Liver (tissue), 8 donors: ENCODE measurements at regions not wholly inside any gene's neighbourhood (a gene's known extent, or its start where the extent isn't known, plus 50 kb on each side); places are given as distances from the start of the nearest gene placed in this dataset.

ENCODE experiments used
- DNase-seq: peaks from one replicate; pipeline ENCODE4 v3.0.0-alpha.2; 2017; ENCODE audit warnings: low spot score
- H3K27ac ChIP-seq, 2 donors: one replicate each; pipeline ENCODE4 v1.7.0; 2013; ENCODE audit warnings: inconsistent platforms in 2 of 2, low read length in 2 of 2, control low read depth in 1 of 2, low read depth in 1 of 2, mild to moderate bottlenecking in 1 of 2
- H3K27me3 ChIP-seq, 4 donors: one replicate each; pipeline versions ENCODE4 v1.6.1 to v1.7.0; 2013; ENCODE audit warnings: low read length in 3 of 4, inconsistent platforms in 1 of 4, mild to moderate bottlenecking in 1 of 4, moderate library complexity in 1 of 4; ENCODE audit not compliant: control insufficient read depth in 4 of 4, insufficient read depth in 4 of 4
- H3K36me3 ChIP-seq, 4 donors: one replicate each; pipeline versions ENCODE4 v1.6.1 to v1.7.0; 2013; ENCODE audit warnings: low read length in 3 of 4, mild to moderate bottlenecking in 3 of 4, low read depth in 1 of 4, moderate library complexity in 1 of 4; ENCODE audit not compliant: control insufficient read depth in 4 of 4, insufficient read depth in 3 of 4
- H3K4me1 ChIP-seq, 4 donors: one replicate each; pipeline versions ENCODE4 v1.6.1 to v1.7.0; 2013; ENCODE audit warnings: low read length in 3 of 4, mild to moderate bottlenecking in 3 of 4, moderate library complexity in 1 of 4; ENCODE audit not compliant: control insufficient read depth in 4 of 4, insufficient read depth in 4 of 4
- H3K4me3 ChIP-seq, 3 donors: one replicate each; pipeline versions ENCODE4 v1.6.1 to v1.7.0; 2013; ENCODE audit warnings: low read length in 3 of 3, control low read depth in 1 of 3, low read depth in 1 of 3, mild to moderate bottlenecking in 1 of 3
- H3K9ac ChIP-seq, 2 donors: one replicate each; pipeline ENCODE4 v1.7.0; 2013; ENCODE audit warnings: low read length in 2 of 2, mild to moderate bottlenecking in 2 of 2, moderate library complexity in 2 of 2, control low read depth in 1 of 2, low read depth in 1 of 2
- H3K9me3 ChIP-seq, 4 donors: one replicate each; pipeline versions ENCODE4 v1.6.1 to v1.7.0; 2013; ENCODE audit warnings: low read length in 3 of 4; ENCODE audit not compliant: control insufficient read depth in 4 of 4
- EGR1 ChIP-seq, 2 donors: IDR thresholded peaks; 2 replicates each; pipeline ENCODE4 v1.6.1; 2016 to 2018; ENCODE audit warnings: antibody characterized with exemption in 2 of 2, low read depth in 2 of 2
- FOXA1 ChIP-seq: IDR thresholded peaks from 2 replicates; pipeline ENCODE4 v1.6.1; 2016; ENCODE audit warnings: antibody characterized with exemption
- FOXA2 ChIP-seq: IDR thresholded peaks from 2 replicates; pipeline ENCODE4 v1.6.1; 2016; ENCODE audit warnings: antibody characterized with exemption
- GABPA ChIP-seq, 2 donors: IDR thresholded peaks in 1 of 2; conservative IDR thresholded peaks in 1 of 2; 2 replicates each; pipeline ENCODE4 v1.6.1; 2016; ENCODE audit warnings: antibody characterized with exemption in 2 of 2, mild to moderate bottlenecking in 1 of 2, moderate library complexity in 1 of 2
- HNF4A ChIP-seq, 2 donors: conservative IDR thresholded peaks; 2 replicates each; pipeline ENCODE4 v1.6.1; 2016; ENCODE audit warnings: antibody characterized with exemption in 2 of 2, mild to moderate bottlenecking in 2 of 2
- HNF4G ChIP-seq: IDR thresholded peaks from 2 replicates; pipeline ENCODE4 v1.6.1; 2016; ENCODE audit warnings: antibody characterized with exemption
- JUND ChIP-seq, 2 donors: IDR thresholded peaks; 2 replicates each; pipeline ENCODE4 v1.6.1; 2016; ENCODE audit warnings: antibody characterized with exemption in 2 of 2
- NR2F2 ChIP-seq: IDR thresholded peaks from 2 replicates; pipeline ENCODE4 v1.6.1; 2016; ENCODE audit warnings: antibody characterized with exemption
- RAD21 ChIP-seq, 2 donors: IDR thresholded peaks; 2 replicates each; pipeline ENCODE4 v1.6.1; 2016; ENCODE audit warnings: antibody characterized with exemption in 2 of 2, mild to moderate bottlenecking in 2 of 2
- RXRA ChIP-seq, 2 donors: IDR thresholded peaks; 2 replicates each; pipeline ENCODE4 v1.6.1; 2017 to 2018; ENCODE audit warnings: antibody characterized with exemption in 2 of 2, mild to moderate bottlenecking in 1 of 2
- SP1 ChIP-seq: IDR thresholded peaks from 2 replicates; pipeline ENCODE4 v1.6.1; 2018; ENCODE audit warnings: antibody characterized with exemption, mild to moderate bottlenecking
- TAF1 ChIP-seq: conservative IDR thresholded peaks from 2 replicates; pipeline ENCODE4 v1.6.1; 2016; ENCODE audit warnings: antibody characterized with exemption, mild to moderate bottlenecking
- YY1 ChIP-seq: IDR thresholded peaks from 2 replicates; pipeline ENCODE4 v1.6.1; 2016; ENCODE audit warnings: antibody characterized with exemption, mild to moderate bottlenecking
- WGBS: extraction: QIAGEN DNeasy Blood & Tissue Kit; methylation state at CpG from one replicate; pipeline ENCODE4 v1.1.7; 2013; 5-methylcytosine and 5-hydroxymethylcytosine counted together
- TF ChIP-seq, protein P1 (sequence below): IDR thresholded peaks from 2 replicates; pipeline ENCODE4 v1.6.1; 2016; ENCODE audit warnings: antibody characterized with exemption
- TF ChIP-seq, protein P2 (sequence below): fragments of 150-350 bp; IDR thresholded peaks from 2 replicates; pipeline ENCODE4 v1.5.1; 2017; ENCODE audit warnings: improper control_type of control experiment, low read depth, low read length; ENCODE audit not compliant: missing input control
- TF ChIP-seq, protein P3 (sequence below): IDR thresholded peaks from 2 replicates; pipeline ENCODE4 v1.6.1; 2016; ENCODE audit warnings: antibody characterized with exemption
- TF ChIP-seq, protein P4 (sequence below): IDR thresholded peaks from 2 replicates; pipeline ENCODE4 v1.6.1; 2016; ENCODE audit warnings: antibody characterized with exemption
- TF ChIP-seq, protein P5 (sequence below): IDR thresholded peaks from 2 replicates; pipeline ENCODE4 v1.6.1; 2016; ENCODE audit warnings: antibody characterized with exemption, mild to moderate bottlenecking
- donor health status: healthy.
- donor health status: healthy.
- donor health status: healthy.
- donor health status: healthy.
- donor health status: healthy.

DNA sequence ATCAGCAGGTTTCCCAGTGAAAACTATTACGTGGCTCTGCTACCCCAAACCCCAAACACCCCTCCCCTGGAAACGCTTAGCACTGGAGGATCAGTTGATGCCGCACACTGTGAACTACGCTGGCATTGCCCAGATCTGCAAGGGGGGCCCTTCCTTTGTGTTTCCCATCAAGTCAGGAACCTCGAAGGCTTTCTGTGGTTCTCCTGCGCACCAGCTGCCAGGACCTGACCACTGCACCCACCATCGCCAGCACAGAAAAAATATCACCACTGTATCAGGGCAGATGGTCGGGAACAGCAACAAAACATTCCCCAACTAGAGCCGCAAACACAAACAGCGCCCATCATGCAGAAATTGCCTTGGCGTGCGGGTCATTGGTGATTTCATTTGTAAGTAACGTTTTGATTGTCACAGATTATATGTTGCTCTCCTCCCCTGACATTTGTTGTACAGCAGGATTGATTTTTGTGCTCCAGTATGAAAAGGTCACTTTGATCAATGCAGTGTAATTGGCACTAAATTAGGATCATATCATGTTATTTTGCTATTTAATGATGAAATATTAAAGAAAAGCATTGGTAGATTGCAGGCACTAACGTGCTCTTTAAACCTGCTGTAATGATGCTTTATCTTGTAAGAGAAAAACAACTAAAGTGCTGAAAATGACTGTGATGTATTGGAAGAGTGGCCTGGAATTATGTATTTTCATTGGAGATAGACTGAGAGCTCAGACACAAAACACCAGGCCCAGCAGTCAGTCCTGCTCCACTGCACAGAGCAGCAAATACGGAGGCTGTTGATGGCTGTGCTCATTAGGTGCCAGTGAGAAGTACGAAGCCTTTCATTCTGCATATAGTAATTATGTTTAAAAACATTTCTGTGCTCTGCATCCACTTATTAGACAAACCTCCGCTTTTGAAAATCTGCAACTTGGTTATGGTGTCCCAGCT is 833.2 kb upstream of the SALL3 start:
- H3K4me3 ChIP-seq = no peak overlapping the region
- H3K36me3 ChIP-seq = no peaks in the 10 kb centered on the region
- DNase-seq = no peak
- TF ChIP-seq, protein P1, sequence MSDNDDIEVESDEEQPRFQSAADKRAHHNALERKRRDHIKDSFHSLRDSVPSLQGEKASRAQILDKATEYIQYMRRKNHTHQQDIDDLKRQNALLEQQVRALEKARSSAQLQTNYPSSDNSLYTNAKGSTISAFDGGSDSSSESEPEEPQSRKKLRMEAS = no peak
- no peak for TF ChIP-seq RXRA (IDR thresholded peaks at IDR 0.05)
- no peak for TF ChIP-seq GABPA (IDR thresholded peaks at IDR 0.05 in 1 of 2, conservative IDR thresholded peaks at IDR 0.05 in 1 of 2)
- no peak for TF ChIP-seq FOXA1
- TF ChIP-seq, protein P2, sequence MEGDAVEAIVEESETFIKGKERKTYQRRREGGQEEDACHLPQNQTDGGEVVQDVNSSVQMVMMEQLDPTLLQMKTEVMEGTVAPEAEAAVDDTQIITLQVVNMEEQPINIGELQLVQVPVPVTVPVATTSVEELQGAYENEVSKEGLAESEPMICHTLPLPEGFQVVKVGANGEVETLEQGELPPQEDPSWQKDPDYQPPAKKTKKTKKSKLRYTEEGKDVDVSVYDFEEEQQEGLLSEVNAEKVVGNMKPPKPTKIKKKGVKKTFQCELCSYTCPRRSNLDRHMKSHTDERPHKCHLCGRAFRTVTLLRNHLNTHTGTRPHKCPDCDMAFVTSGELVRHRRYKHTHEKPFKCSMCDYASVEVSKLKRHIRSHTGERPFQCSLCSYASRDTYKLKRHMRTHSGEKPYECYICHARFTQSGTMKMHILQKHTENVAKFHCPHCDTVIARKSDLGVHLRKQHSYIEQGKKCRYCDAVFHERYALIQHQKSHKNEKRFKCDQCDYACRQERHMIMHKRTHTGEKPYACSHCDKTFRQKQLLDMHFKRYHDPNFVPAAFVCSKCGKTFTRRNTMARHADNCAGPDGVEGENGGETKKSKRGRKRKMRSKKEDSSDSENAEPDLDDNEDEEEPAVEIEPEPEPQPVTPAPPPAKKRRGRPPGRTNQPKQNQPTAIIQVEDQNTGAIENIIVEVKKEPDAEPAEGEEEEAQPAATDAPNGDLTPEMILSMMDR = no peak
- TF ChIP-seq, protein P3, sequence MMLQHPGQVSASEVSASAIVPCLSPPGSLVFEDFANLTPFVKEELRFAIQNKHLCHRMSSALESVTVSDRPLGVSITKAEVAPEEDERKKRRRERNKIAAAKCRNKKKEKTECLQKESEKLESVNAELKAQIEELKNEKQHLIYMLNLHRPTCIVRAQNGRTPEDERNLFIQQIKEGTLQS = no peak
- no peak for TF ChIP-seq TAF1
- no peak for TF ChIP-seq YY1
- TF ChIP-seq HNF4G = no peak
- TF ChIP-seq HNF4A (conservative IDR thresholded peaks at IDR 0.05) = no peak
- TF ChIP-seq JUND (IDR thresholded peaks at IDR 0.05) = no peak
- TF ChIP-seq SP1 = no peak
- no peak for TF ChIP-seq RAD21 (IDR thresholded peaks at IDR 0.05)
- TF ChIP-seq FOXA2 = no peak
- TF ChIP-seq, protein P4, sequence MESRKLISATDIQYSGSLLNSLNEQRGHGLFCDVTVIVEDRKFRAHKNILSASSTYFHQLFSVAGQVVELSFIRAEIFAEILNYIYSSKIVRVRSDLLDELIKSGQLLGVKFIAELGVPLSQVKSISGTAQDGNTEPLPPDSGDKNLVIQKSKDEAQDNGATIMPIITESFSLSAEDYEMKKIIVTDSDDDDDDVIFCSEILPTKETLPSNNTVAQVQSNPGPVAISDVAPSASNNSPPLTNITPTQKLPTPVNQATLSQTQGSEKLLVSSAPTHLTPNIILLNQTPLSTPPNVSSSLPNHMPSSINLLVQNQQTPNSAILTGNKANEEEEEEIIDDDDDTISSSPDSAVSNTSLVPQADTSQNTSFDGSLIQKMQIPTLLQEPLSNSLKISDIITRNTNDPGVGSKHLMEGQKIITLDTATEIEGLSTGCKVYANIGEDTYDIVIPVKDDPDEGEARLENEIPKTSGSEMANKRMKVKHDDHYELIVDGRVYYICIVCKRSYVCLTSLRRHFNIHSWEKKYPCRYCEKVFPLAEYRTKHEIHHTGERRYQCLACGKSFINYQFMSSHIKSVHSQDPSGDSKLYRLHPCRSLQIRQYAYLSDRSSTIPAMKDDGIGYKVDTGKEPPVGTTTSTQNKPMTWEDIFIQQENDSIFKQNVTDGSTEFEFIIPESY = no peak
- TF ChIP-seq, protein P5, sequence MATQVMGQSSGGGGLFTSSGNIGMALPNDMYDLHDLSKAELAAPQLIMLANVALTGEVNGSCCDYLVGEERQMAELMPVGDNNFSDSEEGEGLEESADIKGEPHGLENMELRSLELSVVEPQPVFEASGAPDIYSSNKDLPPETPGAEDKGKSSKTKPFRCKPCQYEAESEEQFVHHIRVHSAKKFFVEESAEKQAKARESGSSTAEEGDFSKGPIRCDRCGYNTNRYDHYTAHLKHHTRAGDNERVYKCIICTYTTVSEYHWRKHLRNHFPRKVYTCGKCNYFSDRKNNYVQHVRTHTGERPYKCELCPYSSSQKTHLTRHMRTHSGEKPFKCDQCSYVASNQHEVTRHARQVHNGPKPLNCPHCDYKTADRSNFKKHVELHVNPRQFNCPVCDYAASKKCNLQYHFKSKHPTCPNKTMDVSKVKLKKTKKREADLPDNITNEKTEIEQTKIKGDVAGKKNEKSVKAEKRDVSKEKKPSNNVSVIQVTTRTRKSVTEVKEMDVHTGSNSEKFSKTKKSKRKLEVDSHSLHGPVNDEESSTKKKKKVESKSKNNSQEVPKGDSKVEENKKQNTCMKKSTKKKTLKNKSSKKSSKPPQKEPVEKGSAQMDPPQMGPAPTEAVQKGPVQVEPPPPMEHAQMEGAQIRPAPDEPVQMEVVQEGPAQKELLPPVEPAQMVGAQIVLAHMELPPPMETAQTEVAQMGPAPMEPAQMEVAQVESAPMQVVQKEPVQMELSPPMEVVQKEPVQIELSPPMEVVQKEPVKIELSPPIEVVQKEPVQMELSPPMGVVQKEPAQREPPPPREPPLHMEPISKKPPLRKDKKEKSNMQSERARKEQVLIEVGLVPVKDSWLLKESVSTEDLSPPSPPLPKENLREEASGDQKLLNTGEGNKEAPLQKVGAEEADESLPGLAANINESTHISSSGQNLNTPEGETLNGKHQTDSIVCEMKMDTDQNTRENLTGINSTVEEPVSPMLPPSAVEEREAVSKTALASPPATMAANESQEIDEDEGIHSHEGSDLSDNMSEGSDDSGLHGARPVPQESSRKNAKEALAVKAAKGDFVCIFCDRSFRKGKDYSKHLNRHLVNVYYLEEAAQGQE = no peak
- TF ChIP-seq NR2F2 = no peak
- TF ChIP-seq EGR1 (IDR thresholded peaks at IDR 0.05; ENCODE audit: low read depth in 2 of 2) = no peak
- no peak overlapping the region for H3K27ac ChIP-seq
- no peak overlapping the region for H3K9ac ChIP-seq
- H3K4me1 ChIP-seq = no peaks in the 10 kb centered on the region
- no peaks in the 10 kb centered on the region for H3K9me3 ChIP-seq
- WGBS = 82% methylated on average over 17 of the region's 17 CpGs
- H3K27me3 ChIP-seq = no peaks in the 10 kb centered on the region
